ENCODE measurements at regions not wholly inside any gene's neighbourhood (a gene's known extent, or its start where the extent isn't known, plus 50 kb on each side); places are given as distances from the start of the nearest gene placed in this dataset.

- no peak for TF ChIP-seq CTCF (IDR thresholded peaks at IDR 0.05; ENCODE audit: control extremely low read depth, extremely low read depth, low read depth, missing control alignments)
- ChIA-PET CTCF (interaction anchor here (3.0 kb wide), 1 partner anchor 11 kb away, joined by 10 read pairs; no protein-coding TSS in a partner anchor), POLR2A (no interaction called here)
- DNase-seq (ENCODE audit: extremely low spot score) = no peak
Observed at GRCh38 chr7:26995666-26996065, 100.1 kb downstream of the HOXA1 start.

- no peak for TF ChIP-seq CTCF (IDR thresholded peaks at IDR 0.05; ENCODE audit: control extremely low read depth, extremely low read depth, low read depth, missing control alignments)
- CTCF ChIA-PET = interaction anchor here (3.0 kb wide), 1 partner anchor 10 kb away, joined by 10 read pairs; no protein-coding TSS in a partner anchor
- DNase-seq (ENCODE audit: extremely low spot score) = no peak
- POLR2A ChIA-PET = no interaction called here
Observed at GRCh38 chr7:26993816-26994810, 101.7 kb downstream of the HOXA1 start.

GRCh38 chr7:26992670-26993069 lies 103.1 kb downstream of the HOXA1 start:
- ChIA-PET POLR2A (no interaction called here), CTCF (interaction anchor here (3.0 kb wide), 1 partner anchor 8 kb away, joined by 10 read pairs; no protein-coding TSS in a partner anchor)
- TF ChIP-seq CTCF (IDR thresholded peaks at IDR 0.05; ENCODE audit: control extremely low read depth, extremely low read depth, low read depth, missing control alignments) = no peak
- DNase-seq (ENCODE audit: extremely low spot score) = no peak

- POLR2A ChIA-PET = no interaction called here
- no peak for DNase-seq (ENCODE audit: extremely low spot score)
- no peak for TF ChIP-seq CTCF (IDR thresholded peaks at IDR 0.05; ENCODE audit: control extremely low read depth, extremely low read depth, low read depth, missing control alignments)
- CTCF ChIA-PET = no interaction called here
Observed at GRCh38 chr7:26991796-26992195, 104.0 kb downstream of the HOXA1 start.

- no peak for DNase-seq (ENCODE audit: extremely low spot score)
- TF ChIP-seq CTCF (IDR thresholded peaks at IDR 0.05; ENCODE audit: control extremely low read depth, extremely low read depth, low read depth, missing control alignments) = no peak
- ChIA-PET CTCF (no interaction called here), POLR2A (no interaction called here)
Observed at GRCh38 chr7:26989897-26990670, 105.7 kb downstream of the HOXA1 start.

GRCh38 chr7:26988836-26989374 lies 106.9 kb downstream of the HOXA1 start:
- no peak for DNase-seq (ENCODE audit: extremely low spot score)
- ChIA-PET CTCF (interaction anchor here (0.9 kb wide), 1 partner anchor 12 kb away, joined by 3 read pairs; no protein-coding TSS in a partner anchor), POLR2A (no interaction called here)
- no peak for TF ChIP-seq CTCF (IDR thresholded peaks at IDR 0.05; ENCODE audit: control extremely low read depth, extremely low read depth, low read depth, missing control alignments)

Data from GM10248 (cell line).